Uterus (tissue), 3 donors: ENCODE measurements at regions not wholly inside any gene's neighbourhood (a gene's known extent, or its start where the extent isn't known, plus 50 kb on each side); places are given as distances from the start of the nearest gene placed in this dataset.

ENCODE experiments used
- DNase-seq, 2 donors: peaks; one replicate each; pipeline ENCODE4 v3.0.0-alpha.2; 2019 to 2020
- H3K27ac ChIP-seq, 2 donors: fragments of 200-600 bp; sonication (generic); 1 replicate in 1 of 2; 2 replicates in 1 of 2; pipeline ENCODE4 v1.5.1; 2016 to 2018
- H3K27me3 ChIP-seq, 2 donors: fragments of 200-600 bp; sonication (generic); one replicate each; pipeline ENCODE4 v1.5.1; 2018 to 2019; ENCODE audit warnings: control low read depth in 1 of 2
- H3K36me3 ChIP-seq, 2 donors: fragments of 200-600 bp; sonication (generic); one replicate each; pipeline ENCODE4 v1.5.1; 2019; ENCODE audit warnings: control low read depth in 1 of 2
- H3K4me1 ChIP-seq, 2 donors: fragments of 200-600 bp; sonication (generic); one replicate each; pipeline ENCODE4 v1.5.1; 2018 to 2019; ENCODE audit warnings: control low read depth in 1 of 2
- H3K4me3 ChIP-seq, 2 donors: fragments of 200-600 bp; sonication (generic); 1 replicate in 1 of 2; 2 replicates in 1 of 2; pipeline ENCODE4 v1.5.1; 2018 to 2019; ENCODE audit warnings: mild to moderate bottlenecking in 1 of 2
- H3K9me3 ChIP-seq, 2 donors: fragments of 200-600 bp; sonication (generic); one replicate each; pipeline ENCODE4 v1.5.1; 2019; ENCODE audit warnings: control low read depth in 1 of 2
- POLR2A ChIP-seq, 2 donors: fragments of 450-650 bp; IDR thresholded peaks; one replicate each; pipeline ENCODE4 v1.6.1; 2016; ENCODE audit warnings: antibody characterized with exemption in 2 of 2, mild to moderate bottlenecking in 1 of 2, moderate library complexity in 1 of 2
- intact Hi-C: fragments of 100-400 bp; cut with DNase I; formaldehyde crosslinking; loops from one replicate; pipeline ENCODE4 v1.15.1; 2023; ENCODE audit warnings: low total_unique reads
- TF ChIP-seq, protein P1 (sequence below), 4 experiments: fragments of 200-600 bp in 2 of 4; fragments of 450-650 bp in 2 of 4; sonication (generic) in 2 of 4; IDR thresholded peaks; one replicate each; pipeline ENCODE4 v1.5.1; 2016 to 2019; ENCODE audit warnings: antibody characterized with exemption in 4 of 4, mild to moderate bottlenecking in 2 of 4, moderate library complexity in 1 of 4
- donor health status: DM: yes; HTN: yes; CAD: no.

DNA sequence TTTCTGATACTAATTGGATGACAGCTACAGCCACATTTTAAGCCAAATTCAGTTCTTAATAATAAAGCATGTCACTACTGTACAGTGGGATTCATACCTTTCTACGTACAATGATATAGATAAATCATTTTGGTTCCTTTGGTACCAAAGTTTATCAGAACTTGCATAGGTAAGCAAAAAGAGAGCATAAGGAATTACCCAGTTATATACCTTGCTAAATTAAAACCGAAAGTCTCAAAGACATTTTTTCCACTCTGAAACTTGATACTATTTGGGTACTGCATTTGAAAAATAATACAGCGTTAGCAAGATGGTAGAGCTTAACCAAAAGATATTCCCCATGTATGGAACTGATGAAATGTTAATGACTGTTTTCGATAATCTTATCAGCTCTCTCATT lies 400.9 kb upstream of the ADGRL3 start:
- no peak overlapping the region for H3K27ac ChIP-seq
- H3K4me3 ChIP-seq: no peak overlapping the region
- no peaks in the 10 kb centered on the region for H3K9me3 ChIP-seq
- H3K36me3 ChIP-seq: no peaks in the 10 kb centered on the region
- no peak for DNase-seq
- TF ChIP-seq POLR2A (IDR thresholded peaks at IDR 0.05): no peak
- TF ChIP-seq, protein P1, sequence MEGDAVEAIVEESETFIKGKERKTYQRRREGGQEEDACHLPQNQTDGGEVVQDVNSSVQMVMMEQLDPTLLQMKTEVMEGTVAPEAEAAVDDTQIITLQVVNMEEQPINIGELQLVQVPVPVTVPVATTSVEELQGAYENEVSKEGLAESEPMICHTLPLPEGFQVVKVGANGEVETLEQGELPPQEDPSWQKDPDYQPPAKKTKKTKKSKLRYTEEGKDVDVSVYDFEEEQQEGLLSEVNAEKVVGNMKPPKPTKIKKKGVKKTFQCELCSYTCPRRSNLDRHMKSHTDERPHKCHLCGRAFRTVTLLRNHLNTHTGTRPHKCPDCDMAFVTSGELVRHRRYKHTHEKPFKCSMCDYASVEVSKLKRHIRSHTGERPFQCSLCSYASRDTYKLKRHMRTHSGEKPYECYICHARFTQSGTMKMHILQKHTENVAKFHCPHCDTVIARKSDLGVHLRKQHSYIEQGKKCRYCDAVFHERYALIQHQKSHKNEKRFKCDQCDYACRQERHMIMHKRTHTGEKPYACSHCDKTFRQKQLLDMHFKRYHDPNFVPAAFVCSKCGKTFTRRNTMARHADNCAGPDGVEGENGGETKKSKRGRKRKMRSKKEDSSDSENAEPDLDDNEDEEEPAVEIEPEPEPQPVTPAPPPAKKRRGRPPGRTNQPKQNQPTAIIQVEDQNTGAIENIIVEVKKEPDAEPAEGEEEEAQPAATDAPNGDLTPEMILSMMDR (IDR thresholded peaks at IDR 0.05): no peak
- intact Hi-C loops: no loop called here
- no peaks in the 10 kb centered on the region for H3K27me3 ChIP-seq
- H3K4me1 ChIP-seq: no peaks in the 10 kb centered on the region

DNA sequence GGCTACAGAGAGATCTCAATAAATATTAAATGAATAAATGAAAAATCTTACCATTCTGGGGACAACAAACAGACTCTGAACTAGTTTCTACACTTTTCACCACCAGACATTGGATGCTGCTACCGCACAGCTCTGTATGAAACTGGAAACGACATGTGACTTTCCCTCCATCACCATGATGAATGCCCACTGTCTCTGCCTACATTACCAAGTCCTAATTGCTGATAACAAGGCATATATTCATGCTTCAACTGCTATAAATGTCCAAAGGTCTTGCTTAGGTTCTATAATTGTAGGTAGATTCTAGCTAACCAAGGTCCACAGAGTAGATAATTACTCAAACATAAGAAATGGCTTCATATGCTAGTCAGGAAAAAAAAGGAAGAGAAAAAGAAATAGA lies 399.4 kb upstream of the ADGRL3 start:
- TF ChIP-seq, protein P1 (IDR thresholded peaks at IDR 0.05): no peak
- TF ChIP-seq POLR2A (IDR thresholded peaks at IDR 0.05): no peak
- no peaks in the 10 kb centered on the region for H3K4me1 ChIP-seq
- intact Hi-C loops: no loop called here
- no peaks in the 10 kb centered on the region for H3K36me3 ChIP-seq
- no peaks in the 10 kb centered on the region for H3K27me3 ChIP-seq
- DNase-seq: no peak
- no peak overlapping the region for H3K4me3 ChIP-seq
- no peaks in the 10 kb centered on the region for H3K9me3 ChIP-seq
- no peak overlapping the region for H3K27ac ChIP-seq

DNA sequence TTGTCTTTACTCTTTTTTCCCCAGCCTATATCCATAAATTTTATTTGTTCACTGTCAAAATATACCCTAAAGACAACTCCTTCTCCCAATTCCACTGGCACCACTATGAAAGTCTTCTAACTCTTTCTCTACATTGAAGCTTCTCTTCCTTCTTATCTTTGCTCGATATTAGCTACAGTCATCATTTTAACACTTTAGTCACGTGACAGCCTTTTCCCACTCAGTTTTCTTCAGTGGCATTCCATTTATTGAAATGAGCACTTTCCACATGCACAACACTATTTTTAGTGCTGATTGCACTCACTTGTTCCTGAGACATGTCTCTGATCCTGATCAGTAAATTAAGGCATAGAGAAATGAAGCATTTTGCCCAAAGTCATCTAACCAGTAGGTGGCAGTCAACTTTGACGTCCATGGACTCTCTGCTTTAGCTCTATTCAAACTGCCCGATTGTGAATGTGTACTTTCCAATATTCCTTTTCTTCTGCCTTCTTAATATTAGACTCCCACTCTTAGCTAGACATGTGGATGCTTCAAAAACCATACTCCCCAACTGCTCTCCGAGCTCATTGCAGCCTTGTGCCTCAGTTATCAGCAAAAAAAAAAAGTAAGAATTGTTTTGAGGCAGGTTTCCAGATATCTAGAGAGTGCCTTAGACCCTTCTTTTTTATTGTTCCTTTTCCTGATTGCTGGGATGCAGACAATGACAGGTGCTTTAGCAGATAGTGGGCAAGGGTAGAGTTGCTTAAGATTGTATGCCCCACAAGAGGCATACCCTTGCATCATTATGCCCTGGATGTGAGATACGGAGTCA lies 394.4 kb upstream of the ADGRL3 start:
- intact Hi-C loops: no loop called here
- Histone ChIP-seq H3K36me3 (no peaks in the 10 kb centered on the region), H3K9me3 (no peaks in the 10 kb centered on the region), H3K27ac (no peak overlapping the region), H3K27me3 (no peaks in the 10 kb centered on the region), H3K4me1 (no peaks in the 10 kb centered on the region), H3K4me3 (no peak overlapping the region)
- no peak for TF ChIP-seq POLR2A (IDR thresholded peaks at IDR 0.05)
- TF ChIP-seq, protein P1 (IDR thresholded peaks at IDR 0.05): peak in 1 of 4 experiments; percentile 7
- DNase-seq: no peak

DNA sequence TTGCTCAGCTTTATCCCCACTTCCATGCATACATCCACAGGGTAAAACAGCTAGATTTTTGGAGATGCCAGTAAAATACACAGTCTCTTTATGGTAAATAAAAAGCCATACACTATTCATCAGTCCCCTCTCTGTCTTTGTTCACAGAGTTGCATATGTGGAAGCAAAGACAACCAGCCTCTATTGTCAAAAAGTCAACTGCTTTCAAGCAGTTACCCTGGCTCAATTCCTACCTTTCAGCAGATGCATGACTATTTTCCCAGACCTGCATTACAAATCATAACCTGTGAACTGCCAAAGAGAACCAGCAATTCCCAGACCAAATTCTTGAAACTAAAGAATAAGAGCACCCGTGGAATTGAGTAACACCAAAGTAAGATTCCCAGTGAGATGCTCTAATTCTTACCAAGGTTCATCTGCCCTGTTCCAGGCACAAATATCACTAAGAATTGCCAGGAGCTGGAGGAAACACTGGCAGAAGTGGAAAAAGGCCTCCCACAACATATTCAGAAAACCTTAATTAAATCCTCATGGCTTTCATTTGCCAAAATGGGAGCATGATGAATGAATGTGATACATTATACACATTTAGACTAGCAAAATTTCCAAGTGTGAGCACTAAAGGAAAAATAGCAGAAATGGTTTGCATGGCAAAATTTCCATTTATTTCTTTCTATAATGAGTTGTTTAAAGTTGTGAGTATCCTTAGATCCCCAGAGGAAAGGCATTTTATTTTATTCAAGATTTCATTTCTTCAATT lies 391.2 kb upstream of the ADGRL3 start:
- no peak for TF ChIP-seq POLR2A (IDR thresholded peaks at IDR 0.05)
- TF ChIP-seq, protein P1 (IDR thresholded peaks at IDR 0.05): no peak
- intact Hi-C loops: no loop called here
- H3K27me3 ChIP-seq: no peaks in the 10 kb centered on the region
- H3K36me3 ChIP-seq: no peaks in the 10 kb centered on the region
- no peaks in the 10 kb centered on the region for H3K4me1 ChIP-seq
- H3K27ac ChIP-seq: no peak overlapping the region
- H3K4me3 ChIP-seq: no peak overlapping the region
- H3K9me3 ChIP-seq: no peaks in the 10 kb centered on the region
- no peak for DNase-seq

DNA sequence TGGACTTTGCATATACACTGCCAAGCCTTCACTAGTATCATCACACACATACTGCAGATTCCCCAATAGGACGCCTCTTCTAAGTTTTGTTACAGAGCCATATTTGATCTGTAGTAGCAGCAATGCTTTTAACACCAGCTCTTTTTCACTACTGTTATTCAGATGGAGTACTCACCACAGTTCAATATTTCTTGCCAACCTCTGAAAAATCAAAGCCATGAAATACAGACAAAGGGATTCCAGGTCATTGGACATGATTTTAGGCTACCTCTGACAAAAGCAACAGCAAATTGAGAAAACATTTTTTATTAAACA lies 390.7 kb upstream of the ADGRL3 start:
- no peak overlapping the region for H3K27ac ChIP-seq
- no peaks in the 10 kb centered on the region for H3K36me3 ChIP-seq
- H3K9me3 ChIP-seq: no peaks in the 10 kb centered on the region
- no peaks in the 10 kb centered on the region for H3K4me1 ChIP-seq
- no peak for TF ChIP-seq POLR2A (IDR thresholded peaks at IDR 0.05)
- TF ChIP-seq, protein P1 (IDR thresholded peaks at IDR 0.05): no peak
- no peaks in the 10 kb centered on the region for H3K27me3 ChIP-seq
- no peak overlapping the region for H3K4me3 ChIP-seq
- DNase-seq: no peak
- intact Hi-C loops: no loop called here
